GM18909 (cell line): ENCODE measurements at regions not wholly inside any gene's neighbourhood (a gene's known extent, or its start where the extent isn't known, plus 50 kb on each side); places are given as distances from the start of the nearest gene placed in this dataset.
A peak's percentile ranks its signal among the peaks of the same experiment; 100 is the strongest.
"Not testable (repeated sequence)": the region's sequence is repeated elsewhere in the genome, so short reads cannot be mapped to it uniquely, and the experiment has no call there.

Experiments used
- ATAC-seq: cut with Tn5 transposase; IDR thresholded peaks from one replicate; pipeline ENCODE4 v1.9.1; 2021; ENCODE audit warnings: mild to moderate bottlenecking; ENCODE audit not compliant: unreplicated experiment, poor library complexity

DNA sequence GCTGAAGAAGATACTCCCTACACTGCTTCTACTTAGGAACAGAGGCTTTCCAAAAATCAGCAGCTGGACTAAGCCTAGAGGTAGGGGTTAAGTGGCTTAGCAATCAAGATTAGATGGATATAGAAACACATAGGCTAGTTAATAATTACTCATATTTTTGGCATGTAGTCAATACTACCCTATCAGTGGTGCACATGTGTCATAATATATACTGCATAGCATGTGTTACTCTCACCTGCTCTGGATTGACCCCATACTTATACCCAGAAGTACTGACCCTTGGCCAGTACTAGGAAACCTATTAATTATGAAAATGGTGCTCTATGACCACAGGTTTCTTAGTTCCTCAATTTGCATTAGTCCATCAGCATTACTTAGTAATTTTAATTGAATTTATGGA lies 528.4 kb upstream of the LMO3 start:
- ATAC-seq: peak; percentile 66

DNA sequence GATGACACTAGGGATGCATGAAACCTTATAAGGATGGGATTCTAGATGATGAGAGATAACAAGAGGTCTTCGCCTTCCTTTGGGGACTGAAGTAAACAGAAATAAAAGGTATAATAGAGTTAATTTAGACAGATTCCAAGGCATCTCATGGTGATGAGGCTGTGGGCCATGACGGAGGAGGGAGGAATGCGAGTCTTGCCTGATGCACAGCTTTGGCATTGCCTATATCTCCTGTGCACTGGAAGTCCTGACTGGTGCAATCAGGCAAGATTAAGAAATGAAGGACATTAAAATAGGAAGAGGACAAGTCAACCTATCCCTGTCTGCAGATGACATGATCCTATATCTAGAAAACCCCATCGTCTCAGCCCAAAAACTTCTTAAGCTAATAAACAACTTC lies 526.4 kb upstream of the LMO3 start:
- ATAC-seq: no peak

DNA sequence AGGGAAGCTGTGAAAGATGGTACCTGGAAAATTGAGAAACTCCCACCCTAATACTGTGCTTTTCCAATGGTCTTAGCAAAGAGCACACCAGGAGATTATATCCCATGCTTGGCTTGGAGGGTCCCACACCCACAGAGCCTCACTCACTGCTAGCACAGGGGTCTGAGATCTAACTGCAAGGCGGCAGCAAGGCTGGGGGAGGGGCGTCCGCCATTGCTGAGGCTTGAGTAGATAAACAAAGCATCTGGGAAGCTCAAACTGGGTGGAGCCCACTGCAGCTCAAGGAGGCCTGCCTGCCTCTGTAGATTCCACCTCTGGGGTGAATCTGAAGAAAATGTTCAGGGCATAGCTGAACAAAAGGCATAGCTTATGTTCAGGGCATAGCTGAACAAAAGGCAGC lies 510.6 kb upstream of the LMO3 start:
- not testable (repeated sequence) for ATAC-seq

DNA sequence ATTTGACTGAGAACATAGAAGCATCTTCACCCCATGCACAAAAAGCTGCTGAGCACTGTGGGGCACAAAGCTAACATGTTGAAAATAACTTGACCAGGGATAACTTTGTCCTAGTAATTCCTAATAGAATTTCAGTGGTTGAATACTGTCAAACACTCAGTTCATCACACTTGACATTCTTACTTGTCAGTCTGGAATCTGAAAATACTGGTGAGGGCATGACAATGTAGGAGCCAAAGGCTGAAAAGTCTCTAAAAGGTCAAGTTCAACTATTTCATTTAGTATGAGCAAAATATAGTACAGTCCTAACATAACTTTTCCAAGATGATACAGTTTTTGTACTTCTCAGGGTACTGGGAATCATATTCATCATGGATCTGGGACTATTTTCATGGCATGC lies 504.4 kb upstream of the LMO3 start:
- no peak for ATAC-seq

DNA sequence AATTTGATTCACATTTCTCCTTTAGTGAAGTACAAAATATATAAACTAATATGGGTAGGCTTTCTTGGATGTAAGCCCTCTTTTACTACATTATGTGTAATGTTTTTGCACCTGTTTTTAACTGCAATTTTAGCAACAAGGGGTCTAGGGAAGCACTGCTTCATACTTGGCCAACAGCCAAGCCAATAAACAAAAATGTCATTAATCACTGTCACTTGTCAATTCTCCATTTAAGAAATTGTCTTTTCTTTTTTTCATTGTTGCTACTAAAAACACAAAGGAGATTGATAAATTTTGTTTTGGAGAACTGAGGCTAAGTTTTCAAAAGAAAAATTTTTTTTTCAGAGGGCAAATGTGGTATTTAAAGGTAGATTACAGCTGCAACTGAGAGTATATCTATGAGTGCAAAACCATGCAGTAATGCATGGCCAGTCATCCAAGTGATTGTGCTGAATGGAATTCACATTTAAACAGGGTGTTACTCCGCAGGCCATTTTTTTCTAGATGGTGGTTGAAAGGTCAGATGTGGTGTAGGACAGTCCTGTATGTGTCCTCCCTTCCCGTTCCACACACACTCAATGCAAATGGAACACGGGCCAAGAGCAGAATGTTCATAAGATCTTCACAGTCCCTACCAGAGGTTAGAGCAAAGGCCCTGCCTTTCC lies 503.0 kb upstream of the LMO3 start:
- ATAC-seq: no peak

DNA sequence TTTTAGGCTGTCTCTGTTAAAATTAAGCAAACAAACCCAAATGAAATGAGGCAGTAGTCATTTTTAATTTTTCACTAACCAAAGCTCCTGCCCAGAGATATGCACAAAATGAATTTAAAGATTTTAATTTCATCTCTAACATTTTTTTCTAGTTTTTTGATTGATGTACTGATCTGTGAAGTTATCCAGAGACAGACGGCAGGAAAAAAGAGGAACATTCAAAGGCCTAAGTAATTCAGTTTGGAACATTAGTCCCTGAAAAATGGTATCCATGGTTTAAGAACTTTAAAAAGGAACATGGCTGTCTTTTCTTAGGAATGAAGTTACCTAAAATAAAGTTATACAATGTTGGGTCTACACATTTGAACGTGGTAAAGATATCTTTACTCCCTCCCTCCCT lies 498.8 kb upstream of the LMO3 start:
- no peak for ATAC-seq

DNA sequence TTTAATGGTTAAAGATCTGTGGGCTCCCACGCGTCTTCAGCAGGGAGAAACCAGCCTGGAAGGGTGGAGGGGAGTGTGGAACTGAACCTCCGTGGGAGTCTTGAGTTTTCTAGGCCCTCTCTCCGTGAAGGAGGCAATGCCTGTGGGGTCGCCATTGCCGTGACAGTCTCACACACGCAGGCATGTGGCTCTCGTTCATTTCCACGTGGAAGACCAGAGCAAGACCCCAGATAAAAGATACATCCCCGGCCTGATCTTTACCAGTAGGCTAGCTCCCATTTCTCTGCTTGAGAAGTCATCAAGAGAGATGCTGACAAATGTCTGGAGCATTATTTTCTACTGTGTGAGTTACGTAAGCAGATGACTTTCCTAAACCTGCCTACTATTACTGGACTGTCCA lies 491.7 kb upstream of the LMO3 start:
- ATAC-seq: no peak

DNA sequence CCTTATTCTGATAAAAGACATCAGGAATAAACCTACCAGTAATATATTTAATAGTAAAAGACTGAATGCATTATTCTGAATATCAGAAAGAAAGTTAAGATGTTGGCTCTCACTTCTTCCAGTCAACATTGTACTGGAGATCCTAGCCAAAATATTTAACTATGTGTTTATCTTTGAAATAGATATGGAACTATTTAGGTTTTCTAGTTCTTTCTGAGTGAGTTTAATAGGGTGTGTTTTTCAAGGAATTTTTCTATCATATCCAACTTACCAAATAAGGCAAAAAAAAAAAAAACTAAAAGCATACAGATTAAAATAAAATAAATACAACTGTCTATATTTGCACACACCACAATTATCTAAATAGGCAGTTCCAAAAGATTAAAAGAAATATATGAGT lies 478.9 kb upstream of the LMO3 start:
- ATAC-seq: no peak

DNA sequence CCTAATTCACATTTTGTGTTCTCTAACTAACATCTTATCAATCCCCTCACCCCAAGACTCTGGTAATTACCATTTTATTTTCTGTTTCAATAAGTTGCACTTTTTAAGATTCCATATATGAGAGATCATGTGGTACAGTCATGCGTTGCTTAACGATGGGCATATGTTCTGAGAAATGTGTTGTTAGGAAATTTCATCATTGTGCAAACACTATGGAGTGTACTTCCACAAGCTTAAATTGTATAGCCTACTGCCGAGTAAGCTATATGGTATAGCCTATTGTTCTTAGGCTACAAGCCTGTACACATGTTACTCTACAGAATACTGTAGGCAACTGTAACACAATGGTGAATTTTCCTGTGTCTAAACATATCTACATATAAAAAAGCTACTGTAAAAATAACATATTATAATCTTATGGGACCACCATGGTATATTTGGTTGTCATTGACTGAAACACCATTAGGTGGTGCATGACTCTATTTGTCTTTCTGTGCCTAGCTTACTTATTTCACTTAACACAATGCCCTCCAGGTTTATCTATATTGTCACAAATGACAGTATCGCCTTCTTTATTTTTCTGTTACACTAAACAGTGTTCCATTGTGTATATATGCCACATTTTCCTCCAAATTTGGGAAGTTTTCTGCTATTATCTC lies 473.4 kb upstream of the LMO3 start:
- no peak for ATAC-seq

DNA sequence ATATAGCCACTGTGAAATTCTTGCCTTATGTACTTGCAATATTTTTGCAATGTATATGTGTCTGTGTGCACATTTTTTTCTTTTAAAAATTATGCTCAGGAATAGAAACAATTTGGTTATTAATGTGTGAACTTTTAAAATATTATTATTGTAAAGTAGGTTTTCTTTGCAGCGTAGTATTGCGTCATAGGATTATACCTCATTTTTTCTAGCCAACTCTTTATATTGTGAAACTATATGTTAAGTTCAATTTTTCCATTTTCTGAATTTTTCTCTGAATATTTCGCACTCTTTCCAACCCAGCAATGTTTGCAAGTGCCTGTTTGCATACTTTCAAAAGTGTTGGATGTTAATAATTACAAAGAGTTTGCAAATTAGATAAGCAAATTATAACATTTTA lies 471.6 kb upstream of the LMO3 start:
- no peak for ATAC-seq

DNA sequence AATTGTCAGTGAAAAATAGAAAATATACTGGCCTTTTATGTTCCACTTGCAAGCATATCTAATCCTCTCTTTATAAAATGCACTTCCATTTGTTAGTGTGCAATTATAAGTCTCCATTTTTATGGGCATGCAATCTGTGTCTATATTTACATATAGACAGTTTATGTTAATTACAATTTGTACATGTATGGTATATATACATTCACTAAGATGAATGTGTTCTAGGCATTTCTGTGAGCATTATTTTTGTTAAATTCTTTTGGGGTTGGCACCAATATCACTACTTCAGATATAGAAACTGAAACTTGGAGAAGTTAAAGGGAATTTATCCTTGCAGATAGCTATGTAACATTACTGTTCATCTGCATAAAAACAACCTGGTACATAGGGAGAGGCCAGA lies 470.8 kb upstream of the LMO3 start:
- no peak for ATAC-seq

DNA sequence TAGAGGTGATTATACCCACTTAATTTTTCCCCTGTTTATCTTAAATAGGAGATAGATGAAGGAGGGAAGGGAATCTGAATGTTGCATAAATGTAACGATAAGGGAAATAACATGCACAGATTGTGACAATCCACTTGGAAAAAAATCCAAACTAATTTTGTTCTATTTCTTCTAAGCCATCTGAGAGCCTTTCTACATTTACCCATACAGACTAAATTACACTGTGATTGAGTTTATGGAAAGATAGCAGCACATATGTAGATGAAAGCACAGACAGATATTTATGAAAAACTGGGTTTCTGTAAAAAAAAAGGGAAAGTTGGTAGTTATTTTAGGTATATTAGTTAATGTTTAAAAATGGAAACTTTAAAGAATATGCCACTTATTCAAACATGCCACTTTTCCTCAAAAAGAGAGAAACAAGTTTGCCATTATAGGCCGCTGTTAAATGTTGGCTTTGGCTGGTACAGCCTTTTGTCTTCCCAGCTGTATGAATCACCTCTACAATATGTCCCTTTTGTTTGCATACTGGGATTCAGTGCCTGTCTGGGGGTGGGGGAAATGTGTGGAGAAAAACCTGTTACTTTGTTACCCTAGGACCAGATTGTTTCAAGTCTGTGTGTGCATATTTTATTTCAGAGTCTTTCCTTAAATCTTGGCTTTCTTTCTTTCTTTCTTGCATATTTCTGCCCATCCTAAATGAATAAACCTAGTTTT lies 470.2 kb upstream of the LMO3 start:
- no peak for ATAC-seq

DNA sequence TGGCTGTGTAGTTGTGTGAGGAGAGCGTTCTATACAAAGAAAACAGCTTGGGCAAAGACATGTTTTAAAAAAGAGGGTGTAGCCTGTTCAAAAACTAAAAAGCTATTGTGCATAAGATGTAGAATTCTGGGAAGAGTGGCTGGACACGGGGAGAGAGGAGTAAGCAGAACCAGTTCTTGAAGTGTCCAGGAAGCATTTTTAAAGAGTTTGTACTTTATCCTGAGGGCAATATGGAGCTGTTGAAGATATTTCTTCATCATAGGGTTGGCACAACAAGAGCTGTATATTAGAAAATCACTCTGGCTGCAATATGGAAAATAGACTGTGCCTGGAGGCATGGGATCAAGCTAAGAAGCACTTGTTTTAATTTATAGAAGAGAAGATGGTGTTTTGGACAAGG lies 458.9 kb upstream of the LMO3 start:
- ATAC-seq: no peak

DNA sequence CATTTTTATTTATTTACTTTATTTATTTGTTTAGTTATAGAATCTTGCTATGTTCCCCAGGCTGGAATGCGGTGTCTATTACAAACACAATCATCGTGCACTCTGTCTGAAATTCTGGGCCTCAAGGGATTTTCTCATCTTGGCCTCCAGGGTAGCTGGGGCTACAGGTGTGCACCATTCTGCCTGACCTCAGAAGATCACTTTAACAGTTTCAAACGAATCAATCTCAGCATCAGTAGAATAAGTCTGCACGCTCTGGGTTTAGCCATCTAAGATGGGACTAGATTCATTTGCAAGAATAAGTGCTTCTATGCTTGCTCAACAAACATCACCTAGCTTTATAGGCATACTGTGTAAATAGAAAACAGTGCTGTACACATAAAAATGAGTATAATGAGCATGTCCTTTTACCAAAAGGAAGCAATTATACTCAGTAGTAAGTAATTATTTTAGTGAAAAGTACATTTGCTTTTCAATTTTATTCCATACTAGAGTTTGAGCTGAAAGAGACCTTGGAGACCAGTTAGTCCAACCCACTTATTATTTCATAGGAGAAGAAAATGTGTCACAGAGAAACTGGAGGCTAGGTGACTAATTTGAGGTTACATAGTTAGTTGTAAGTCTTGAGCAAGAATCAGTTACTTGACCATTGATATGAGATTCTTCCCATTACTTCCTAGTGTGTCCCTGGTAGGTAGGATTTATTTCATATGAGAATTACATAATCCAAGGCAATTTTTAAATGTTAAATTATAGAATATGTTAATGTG lies 456.5 kb upstream of the LMO3 start:
- ATAC-seq: no peak

DNA sequence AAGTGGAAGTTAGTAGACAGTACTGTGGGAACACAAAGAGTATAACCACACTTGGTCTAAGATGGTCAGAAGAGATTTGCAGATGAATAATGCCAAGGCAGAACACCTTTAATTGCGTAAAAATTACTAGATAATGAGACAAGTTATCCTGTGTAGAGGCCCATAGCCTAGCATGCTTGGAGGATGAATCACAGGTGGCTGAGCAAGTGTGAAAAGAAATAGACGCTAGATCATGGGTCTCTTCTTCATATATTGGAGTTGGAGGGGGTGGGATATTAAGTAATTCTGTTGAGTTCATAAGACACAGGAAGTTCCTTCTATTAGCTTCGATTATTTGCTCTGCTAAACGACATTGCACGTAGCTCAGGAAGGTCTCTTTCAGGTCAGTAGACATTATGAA lies 454.3 kb upstream of the LMO3 start:
- ATAC-seq: no peak

DNA sequence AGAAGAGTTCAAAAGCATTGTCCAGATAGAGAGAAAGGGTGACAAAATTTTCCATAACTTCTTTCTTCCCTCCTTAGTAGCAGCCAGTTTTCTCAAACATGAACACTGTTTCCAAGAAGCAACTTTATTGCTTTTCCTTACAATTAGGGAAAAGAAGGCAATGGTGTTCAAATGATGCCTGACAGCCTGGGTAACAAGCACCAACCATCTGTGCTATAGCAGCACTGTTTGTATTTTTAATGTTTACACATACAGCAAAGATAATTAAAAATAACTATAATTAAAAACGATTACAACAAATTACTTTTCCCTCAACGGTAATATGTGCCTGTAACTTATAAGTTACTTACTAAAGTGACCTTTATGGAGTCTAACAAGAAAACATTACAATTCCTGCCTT lies 450.6 kb upstream of the LMO3 start:
- ATAC-seq: no peak

DNA sequence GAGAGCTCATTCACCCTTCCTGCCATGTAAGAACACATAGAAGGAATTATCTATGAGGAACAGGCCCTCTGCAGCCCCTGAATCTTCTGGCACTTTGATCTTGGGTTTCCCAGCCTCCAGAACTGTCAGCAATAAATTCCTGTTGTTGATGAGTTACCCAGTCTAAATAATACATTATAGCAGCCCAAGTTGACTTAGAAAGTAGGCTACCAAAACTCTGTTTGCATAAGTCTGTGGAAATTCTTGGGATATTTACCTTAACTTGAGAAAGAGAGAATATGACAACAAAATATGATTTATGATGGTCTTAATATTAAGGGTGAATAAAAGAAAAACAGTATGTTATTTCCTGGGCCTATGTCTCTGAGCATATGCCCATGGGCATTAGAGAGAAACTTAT lies 433.0 kb upstream of the LMO3 start:
- no peak for ATAC-seq

DNA sequence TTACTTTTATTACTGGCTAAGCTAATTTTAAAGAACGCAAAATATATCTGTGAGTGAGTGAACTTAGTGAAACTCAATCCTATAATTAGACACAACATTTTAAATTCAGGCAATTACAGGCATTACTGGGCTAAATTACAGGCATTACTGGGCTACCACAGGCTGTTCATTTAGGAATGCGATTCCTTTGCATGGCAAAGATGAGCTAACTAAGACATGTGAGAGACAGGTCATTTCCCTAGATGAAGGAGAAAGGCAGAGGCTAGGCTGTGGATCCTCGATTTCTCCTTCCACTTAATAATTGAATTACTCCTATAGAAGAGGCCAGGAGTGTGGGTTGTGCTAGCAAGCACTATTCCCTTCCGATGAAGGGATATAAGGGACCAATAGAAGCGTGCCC lies 429.4 kb upstream of the LMO3 start:
- ATAC-seq: no peak

DNA sequence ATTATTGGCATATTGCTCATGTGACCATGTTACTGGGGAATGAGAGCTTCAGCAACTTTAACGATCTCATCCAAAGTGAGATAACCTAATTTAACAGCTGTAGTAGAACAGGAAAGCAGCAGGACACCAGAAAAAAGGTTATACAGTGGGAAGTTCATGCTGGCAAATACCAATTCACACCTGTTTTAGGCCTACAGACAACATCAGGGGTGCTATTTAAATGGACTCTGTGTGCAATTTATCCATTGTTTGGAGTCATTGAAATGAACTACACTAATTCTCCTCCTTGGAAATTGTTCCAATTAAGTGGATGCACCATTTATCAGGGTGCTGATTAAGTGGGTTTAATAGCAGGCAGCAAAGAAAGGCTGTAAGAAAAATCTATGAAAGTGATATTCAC lies 424.4 kb upstream of the LMO3 start:
- no peak for ATAC-seq

DNA sequence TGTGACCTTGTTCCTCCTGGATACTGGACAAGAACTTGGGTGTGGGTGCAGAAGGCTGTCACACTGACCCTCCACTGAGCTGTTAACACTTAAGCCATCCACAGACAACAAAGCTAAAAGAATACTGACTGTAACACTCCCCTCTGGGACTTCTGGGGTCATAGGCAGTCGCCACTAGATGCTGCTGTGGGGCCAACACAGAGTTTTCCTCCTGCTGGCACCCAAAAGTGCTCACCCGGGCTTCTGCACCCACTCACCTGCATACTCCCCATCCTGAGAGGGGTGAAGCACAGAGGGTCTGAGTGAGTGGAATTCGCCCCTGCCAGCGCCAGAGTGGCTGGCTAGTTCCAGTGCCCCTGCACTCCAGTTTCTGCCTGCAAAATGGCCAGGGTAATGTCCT lies 422.4 kb upstream of the LMO3 start:
- no peak for ATAC-seq

DNA sequence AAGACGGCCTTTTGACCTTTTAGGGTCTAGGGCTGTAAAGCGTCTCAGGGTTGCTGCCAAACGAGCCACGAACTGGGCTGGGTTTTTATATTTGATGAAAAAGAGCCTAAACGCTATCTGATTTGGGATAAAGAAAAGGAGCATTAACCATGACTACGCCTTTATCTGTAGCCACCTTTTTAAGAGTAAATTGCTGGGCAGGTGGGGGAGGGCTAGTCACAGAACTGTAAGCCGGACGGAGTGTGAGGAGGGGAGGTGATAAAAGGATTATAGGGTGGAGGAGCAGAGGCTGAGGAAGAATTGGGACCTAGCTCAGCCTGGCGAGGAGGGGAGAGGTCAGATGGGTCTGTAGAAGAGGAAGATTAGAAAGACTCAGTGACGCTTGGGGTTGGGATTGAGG lies 419.5 kb upstream of the LMO3 start:
- ATAC-seq: not testable (repeated sequence)
